GM10266 (cell line): ENCODE measurements at regions not wholly inside any gene's neighbourhood (a gene's known extent, or its start where the extent isn't known, plus 50 kb on each side); places are given as distances from the start of the nearest gene placed in this dataset.
A peak's percentile ranks its signal among the peaks of the same experiment; 100 is the strongest.

Experiments
- DNase-seq: peaks from one replicate; pipeline ENCODE4 v3.0.0; 2012; ENCODE audit errors: extremely low spot score
- TF ChIP-seq, protein P1 (sequence below): IDR thresholded peaks from 2 replicates; pipeline ENCODE4 v1.5.1; 2012; ENCODE audit warnings: mild to moderate bottlenecking, low read depth; ENCODE audit not compliant: control insufficient read depth, insufficient read depth; ENCODE audit errors: missing control alignments

DNA sequence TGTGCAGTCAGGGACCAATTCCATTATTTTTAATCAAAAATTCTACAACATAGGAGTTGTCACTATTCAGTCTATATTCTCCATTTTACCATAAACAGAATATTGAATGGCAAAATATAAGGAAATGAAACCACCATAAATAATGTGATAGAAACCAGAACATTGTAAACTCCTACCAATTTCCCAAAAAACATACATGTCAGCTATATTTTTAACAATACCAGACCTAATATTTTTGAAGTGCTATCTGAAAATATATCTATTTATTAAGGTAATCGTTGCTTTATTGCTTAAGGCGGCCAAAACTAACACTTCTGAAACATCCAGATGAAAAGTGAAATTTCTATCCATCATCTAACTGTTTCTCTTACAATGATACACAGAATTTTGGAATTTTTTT lies 123.0 kb upstream of the C11orf58 start:
- no peak for DNase-seq
- TF ChIP-seq, protein P1, sequence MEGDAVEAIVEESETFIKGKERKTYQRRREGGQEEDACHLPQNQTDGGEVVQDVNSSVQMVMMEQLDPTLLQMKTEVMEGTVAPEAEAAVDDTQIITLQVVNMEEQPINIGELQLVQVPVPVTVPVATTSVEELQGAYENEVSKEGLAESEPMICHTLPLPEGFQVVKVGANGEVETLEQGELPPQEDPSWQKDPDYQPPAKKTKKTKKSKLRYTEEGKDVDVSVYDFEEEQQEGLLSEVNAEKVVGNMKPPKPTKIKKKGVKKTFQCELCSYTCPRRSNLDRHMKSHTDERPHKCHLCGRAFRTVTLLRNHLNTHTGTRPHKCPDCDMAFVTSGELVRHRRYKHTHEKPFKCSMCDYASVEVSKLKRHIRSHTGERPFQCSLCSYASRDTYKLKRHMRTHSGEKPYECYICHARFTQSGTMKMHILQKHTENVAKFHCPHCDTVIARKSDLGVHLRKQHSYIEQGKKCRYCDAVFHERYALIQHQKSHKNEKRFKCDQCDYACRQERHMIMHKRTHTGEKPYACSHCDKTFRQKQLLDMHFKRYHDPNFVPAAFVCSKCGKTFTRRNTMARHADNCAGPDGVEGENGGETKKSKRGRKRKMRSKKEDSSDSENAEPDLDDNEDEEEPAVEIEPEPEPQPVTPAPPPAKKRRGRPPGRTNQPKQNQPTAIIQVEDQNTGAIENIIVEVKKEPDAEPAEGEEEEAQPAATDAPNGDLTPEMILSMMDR, result no peak

DNA sequence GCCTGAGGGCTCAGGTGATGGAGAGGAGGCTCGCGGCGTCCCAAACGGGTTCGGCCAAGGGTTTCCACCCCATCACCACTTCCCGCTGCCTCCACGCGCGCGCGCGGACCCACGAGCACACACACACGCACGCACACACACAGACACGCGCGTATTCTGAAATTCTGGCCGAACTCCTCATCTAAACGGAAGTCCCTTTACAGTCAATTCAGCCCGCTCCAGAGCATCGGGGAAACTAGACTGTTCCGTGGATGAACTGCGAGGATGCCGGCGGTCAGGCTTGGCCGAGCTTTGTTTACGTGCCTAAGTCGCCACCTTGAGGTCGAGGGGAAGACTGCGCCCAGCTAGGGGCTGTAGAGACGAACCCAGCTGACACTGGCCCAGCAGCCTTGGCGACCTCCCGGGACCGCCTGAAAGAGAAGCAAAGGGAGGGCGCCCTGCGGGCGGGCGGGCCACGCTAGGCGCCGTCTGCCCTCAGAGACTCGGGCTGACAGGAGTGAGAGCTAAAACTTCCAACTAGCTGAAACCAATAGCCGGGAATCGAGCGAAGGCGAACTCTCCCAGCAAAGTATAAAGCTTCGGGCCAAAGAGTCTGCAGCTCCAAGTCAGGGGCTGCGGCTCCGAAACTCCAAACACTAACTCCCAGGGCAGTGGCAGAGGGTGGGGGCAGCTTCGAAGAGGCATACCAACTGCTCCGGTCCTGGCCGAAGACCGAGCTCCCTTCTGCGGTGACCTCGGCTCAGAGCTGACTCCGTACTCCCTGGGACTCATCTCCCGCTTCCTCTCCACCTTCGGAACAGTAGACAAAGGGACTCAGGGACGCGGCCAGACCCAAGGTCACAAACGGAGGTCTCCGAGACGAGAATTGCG lies 124.7 kb upstream of the C11orf58 start:
- DNase-seq, result peak; percentile 83
- TF ChIP-seq, protein P1, result peak; percentile 92

DNA sequence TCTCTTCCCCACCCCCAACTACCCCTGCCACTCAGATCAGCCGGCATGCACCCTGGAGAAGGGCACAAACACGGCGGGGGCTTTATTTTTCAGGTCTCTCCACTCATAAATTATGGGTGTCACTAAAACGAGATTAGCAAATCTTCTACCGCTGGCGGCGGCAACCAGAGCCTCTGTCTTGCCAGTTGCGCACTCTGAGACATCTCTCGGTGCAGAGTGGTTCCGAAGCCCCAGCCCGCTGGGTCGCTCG lies 125.3 kb upstream of the C11orf58 start:
- TF ChIP-seq, protein P1, result no peak
- peak; percentile 10 for DNase-seq

DNA sequence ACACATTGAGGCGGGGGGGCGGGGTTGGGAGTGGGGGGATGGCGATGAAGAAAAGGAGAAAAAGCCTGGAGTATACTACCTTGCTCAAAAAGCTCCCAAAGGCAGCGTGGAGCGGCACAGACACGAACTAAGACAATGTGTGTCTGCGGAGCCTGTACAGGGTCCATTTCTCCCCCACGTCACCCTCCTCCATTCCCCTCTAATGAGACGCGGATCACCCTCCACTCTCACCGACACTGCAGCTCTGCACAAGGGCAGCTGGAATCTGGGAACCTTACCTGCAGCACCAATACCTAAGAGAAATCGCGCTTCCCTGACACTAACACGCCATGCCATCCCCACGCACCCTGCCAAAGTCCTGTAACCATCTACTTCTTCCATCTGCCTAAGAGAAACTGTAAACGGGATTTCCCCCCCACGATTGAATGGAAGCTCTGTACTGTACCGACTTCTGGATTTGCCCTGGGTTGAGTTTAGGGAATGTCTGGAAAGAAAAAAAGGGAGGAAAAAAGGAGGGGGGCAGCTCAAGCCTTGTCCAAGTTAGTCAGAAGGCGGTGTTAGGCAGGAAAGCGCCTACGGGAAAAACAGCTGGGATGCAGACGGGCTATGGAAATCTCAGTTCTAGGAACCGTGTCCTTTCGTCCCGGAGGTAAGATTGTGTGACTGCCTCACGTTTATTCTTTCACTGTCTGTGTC lies 125.7 kb upstream of the C11orf58 start:
- peak; percentile 18 for DNase-seq

DNA sequence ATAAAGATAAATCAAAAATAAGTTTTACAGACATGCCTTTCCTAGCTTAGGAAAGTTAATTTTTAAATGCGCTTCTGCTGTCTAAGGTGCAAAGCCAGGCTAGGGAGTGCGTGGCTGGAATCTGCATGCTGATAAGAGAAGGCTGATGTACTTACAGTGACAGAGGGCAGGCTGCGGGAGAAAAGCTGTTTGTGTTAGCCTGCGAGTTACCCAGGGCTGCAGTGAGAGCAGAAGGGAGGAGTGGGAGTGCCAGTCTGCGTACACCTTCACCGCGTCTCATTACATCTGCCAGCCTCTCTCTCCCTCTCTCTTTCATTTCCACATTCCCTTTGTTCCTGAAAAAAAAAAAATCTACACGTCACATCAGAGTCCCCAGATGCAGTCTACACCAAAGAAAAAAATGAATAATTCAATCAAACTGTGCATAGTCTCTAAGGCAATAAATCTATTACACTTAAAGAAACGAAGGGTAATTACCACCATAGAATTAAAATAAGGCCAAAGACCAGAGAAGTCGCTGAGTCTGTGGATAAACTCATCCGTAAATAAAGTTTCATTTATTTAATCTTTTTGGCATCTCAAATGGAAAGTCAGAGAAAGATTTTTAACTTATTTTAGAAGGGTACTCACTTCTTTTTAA lies 126.4 kb upstream of the C11orf58 start:
- TF ChIP-seq, protein P1, result no peak
- DNase-seq, result no peak

More for the DNA sequence above, 125.7 kb upstream of the C11orf58 start:
- TF ChIP-seq, protein P1, result no peak

DNA sequence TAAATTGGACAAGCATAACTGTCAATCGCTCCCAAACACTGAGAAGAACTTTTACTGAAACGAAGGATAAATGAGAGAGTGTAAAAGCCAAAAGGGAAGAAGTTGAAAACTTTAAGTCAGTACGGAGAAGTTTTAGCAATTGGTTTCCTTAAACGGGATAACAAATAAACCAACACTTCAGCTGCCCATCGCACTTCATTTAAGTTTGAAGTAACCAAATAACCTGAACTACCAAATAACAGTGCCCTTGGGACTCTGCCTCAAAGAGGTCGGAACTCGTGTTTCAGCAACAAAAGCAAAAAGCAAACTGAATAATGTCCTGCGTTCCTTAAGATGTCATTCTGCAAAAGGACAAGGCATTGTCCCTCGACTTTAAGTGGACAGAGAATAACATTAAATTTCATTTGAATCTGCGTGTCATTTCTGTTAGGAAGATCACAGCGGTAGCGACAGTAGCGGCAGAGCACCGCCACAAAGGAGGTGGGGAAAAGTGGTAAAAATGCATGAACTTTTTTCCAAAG lies 127.0 kb upstream of the C11orf58 start:
- no peak for DNase-seq
- TF ChIP-seq, protein P1, result no peak

DNA sequence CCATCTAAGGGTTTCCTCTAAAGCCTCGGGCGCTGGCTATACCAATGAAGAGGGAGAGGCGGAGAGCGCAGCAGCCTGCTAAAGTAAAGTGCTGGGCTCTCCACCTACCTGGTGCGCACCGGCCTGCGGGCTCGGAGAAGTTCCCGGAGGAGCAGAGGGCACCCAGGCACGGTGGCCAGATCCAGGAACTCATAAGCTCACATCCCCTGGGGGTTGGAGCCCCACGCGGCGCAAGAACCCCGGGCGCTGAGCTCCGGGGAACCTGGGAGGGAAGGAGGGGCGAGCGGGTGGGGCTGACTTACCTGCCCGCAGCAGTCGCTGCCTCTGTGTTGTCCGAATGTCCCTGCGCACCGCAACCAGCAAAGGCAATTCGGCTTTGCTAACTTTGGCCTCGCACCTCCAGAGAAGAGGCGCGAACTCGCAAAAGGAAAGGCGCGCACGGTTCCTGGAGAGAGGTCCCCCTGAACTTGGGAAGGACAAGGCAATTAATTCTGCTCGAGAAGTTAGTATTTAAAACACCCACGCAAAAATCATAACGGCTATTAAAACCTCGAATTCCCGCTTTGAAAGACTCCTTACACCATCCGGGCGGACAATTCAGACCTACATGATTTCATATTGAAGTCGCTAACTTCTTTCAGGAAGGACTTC lies 127.6 kb upstream of the C11orf58 start:
- TF ChIP-seq, protein P1, result no peak
- no peak for DNase-seq
